ENCODE measurements at regions not wholly inside any gene's neighbourhood (a gene's known extent, or its start where the extent isn't known, plus 50 kb on each side); places are given as distances from the start of the nearest gene placed in this dataset.

GRCh38 chr12:25872137-25872536 is 86.3 kb upstream of the RASSF8 start:
- no peaks in the 10 kb centered on the region for H3K9me3 ChIP-seq
- no peak for TF ChIP-seq POLR2AphosphoS5 (IDR thresholded peaks at IDR 0.05)
- no peak for TF ChIP-seq EP300 (IDR thresholded peaks at IDR 0.05)
- H3K27me3 ChIP-seq: no peaks in the 10 kb centered on the region
- no peaks in the 10 kb centered on the region for H3K36me3 ChIP-seq
- no peaks in the 10 kb centered on the region for H3K4me1 ChIP-seq
- no peak overlapping the region for H3K27ac ChIP-seq (replicated peaks in 1 of 4)
- H3K4me3 ChIP-seq: no peak overlapping the region
- intact Hi-C loops (cut with DNase I): no loop called here
- DNase-seq (ENCODE audit: extremely low spot score): no peak

- intact Hi-C loops (cut with DNase I): no loop called here
- Histone ChIP-seq H3K36me3 (no peaks in the 10 kb centered on the region), H3K27ac (replicated peaks in 1 of 4) (no peak overlapping the region), H3K27me3 (no peaks in the 10 kb centered on the region), H3K4me3 (no peak overlapping the region), H3K4me1 (no peaks in the 10 kb centered on the region), H3K9me3 (no peaks in the 10 kb centered on the region)
- 91% methylated on average over 1 of the region's 1 CpG for WGBS
- DNase-seq (ENCODE audit: extremely low spot score): no peak
- TF ChIP-seq POLR2AphosphoS5 (IDR thresholded peaks at IDR 0.05) (no peak), CTCF (IDR thresholded peaks at IDR 0.05) (no peak), POLR2A (IDR thresholded peaks at IDR 0.05; ENCODE audit: low read depth) (no peak), EP300 (IDR thresholded peaks at IDR 0.05) (no peak)
Measured at GRCh38 chr12:25875661-25876060, 82.8 kb upstream of the RASSF8 start.

GRCh38 chr12:25876383-25877045 is 82.0 kb upstream of the RASSF8 start:
- H3K27ac ChIP-seq (replicated peaks in 1 of 4): no peak overlapping the region
- no peaks in the 10 kb centered on the region for H3K9me3 ChIP-seq
- no peak overlapping the region for H3K4me3 ChIP-seq
- H3K27me3 ChIP-seq: no peaks in the 10 kb centered on the region
- TF ChIP-seq POLR2AphosphoS5 (IDR thresholded peaks at IDR 0.05) (no peak), POLR2A (IDR thresholded peaks at IDR 0.05; ENCODE audit: low read depth) (no peak), CTCF (IDR thresholded peaks at IDR 0.05) (no peak), EP300 (IDR thresholded peaks at IDR 0.05) (no peak)
- no peaks in the 10 kb centered on the region for H3K36me3 ChIP-seq
- intact Hi-C loops (cut with DNase I): no loop called here
- no peaks in the 10 kb centered on the region for H3K4me1 ChIP-seq
- 66% methylated on average over 2 of the region's 2 CpGs for WGBS
- no peak for DNase-seq (ENCODE audit: extremely low spot score)

- Histone ChIP-seq H3K9me3 (no peaks in the 10 kb centered on the region), H3K27ac (replicated peaks in 1 of 4) (no peak overlapping the region), H3K36me3 (no peaks in the 10 kb centered on the region), H3K4me3 (no peak overlapping the region), H3K27me3 (no peaks in the 10 kb centered on the region), H3K4me1 (no peaks in the 10 kb centered on the region)
- WGBS: 87% methylated on average over 1 of the region's 1 CpG
- TF ChIP-seq POLR2A (IDR thresholded peaks at IDR 0.05; ENCODE audit: low read depth) (no peak), EP300 (IDR thresholded peaks at IDR 0.05) (no peak), POLR2AphosphoS5 (IDR thresholded peaks at IDR 0.05) (no peak), CTCF (IDR thresholded peaks at IDR 0.05) (no peak)
- intact Hi-C loops (cut with DNase I): no loop called here
- no peak for DNase-seq (ENCODE audit: extremely low spot score)
Measured at GRCh38 chr12:25877446-25877845, 81.0 kb upstream of the RASSF8 start.

GRCh38 chr12:25882266-25882665 is 76.2 kb upstream of the RASSF8 start:
- Histone ChIP-seq H3K36me3 (no peaks in the 10 kb centered on the region), H3K4me3 (no peak overlapping the region), H3K9me3 (no peaks in the 10 kb centered on the region), H3K27me3 (no peaks in the 10 kb centered on the region), H3K27ac (replicated peaks in 1 of 4) (no peak overlapping the region), H3K4me1 (no peaks in the 10 kb centered on the region)
- no peak for TF ChIP-seq POLR2AphosphoS5 (IDR thresholded peaks at IDR 0.05)
- no peak for TF ChIP-seq EP300 (IDR thresholded peaks at IDR 0.05)
- TF ChIP-seq CTCF (IDR thresholded peaks at IDR 0.05): no peak
- TF ChIP-seq POLR2A (IDR thresholded peaks at IDR 0.05; ENCODE audit: low read depth): no peak
- intact Hi-C loops (cut with DNase I): no loop called here
- DNase-seq (ENCODE audit: extremely low spot score): no peak
- WGBS: 77% methylated on average over 1 of the region's 1 CpG

All from esophagus muscularis mucosa (tissue), 4 donors.